Psoas muscle (tissue), 7 donors: ENCODE measurements at regions not wholly inside any gene's neighbourhood (a gene's known extent, or its start where the extent isn't known, plus 50 kb on each side); places are given as distances from the start of the nearest gene placed in this dataset.
A peak's percentile ranks its signal among the peaks of the same experiment; 100 is the strongest.

Source experiments
- ATAC-seq, 4 donors: fragments of 200-7000 bp; cut with Tn5 transposase; one replicate each; pipeline ENCODE4 v1.9.1; 2020; ENCODE audit warnings: moderate library complexity in 3 of 4, mild to moderate bottlenecking in 2 of 4
- DNase-seq, 2 donors: peaks; one replicate each; pipeline ENCODE4 v3.0.0-alpha.2; 2020
- H3K27ac ChIP-seq: fragments of 200-600 bp; one replicate; pipeline ENCODE4 v1.8.0; 2022
- H3K27me3 ChIP-seq, 3 donors: fragments of 200-600 bp in 1 of 3; one replicate each; pipeline versions ENCODE4 v1.6.1 to v1.8.0; 2013 to 2022; ENCODE audit warnings: low read length in 2 of 3, mild to moderate bottlenecking in 2 of 3, moderate library complexity in 1 of 3; ENCODE audit not compliant: insufficient read depth in 3 of 3
- H3K36me3 ChIP-seq, 2 donors: fragments of 200-600 bp in 1 of 2; one replicate each; pipeline versions ENCODE4 v1.6.1 to v1.8.0; 2013 to 2022; ENCODE audit warnings: low read depth in 1 of 2, mild to moderate bottlenecking in 1 of 2, moderate library complexity in 1 of 2; ENCODE audit not compliant: insufficient read depth in 1 of 2
- H3K4me1 ChIP-seq: fragments of 200-600 bp; one replicate; pipeline ENCODE4 v1.8.0; 2022
- H3K4me3 ChIP-seq: fragments of 200-600 bp; one replicate; pipeline ENCODE4 v1.8.0; 2022; ENCODE audit warnings: mild to moderate bottlenecking
- H3K9me3 ChIP-seq: fragments of 200-600 bp; one replicate; pipeline ENCODE4 v1.8.0; 2022
- CTCF ChIP-seq: fragments of 200-600 bp; IDR thresholded peaks from one replicate; pipeline ENCODE4 v1.8.0; 2022; ENCODE audit warnings: antibody characterized with exemption
- WGBS, 3 donors: extraction: QIAGEN DNeasy Blood & Tissue Kit; methylation state at CpG; one replicate each; pipeline versions ENCODE4 v1.1.6 to v1.1.7; 2013; 5-methylcytosine and 5-hydroxymethylcytosine counted together
- intact Hi-C, 2 donors: fragments of 100-400 bp; cut with DNase I; formaldehyde crosslinking; loops; one replicate each; pipeline versions ENCODE4 v1.11.0 to v1.14.2; 2022
- donor health status: healthy with polysubstance abuse.
- donor health status: DM: no; HTN: no; CAD: no; lungs with moderate emphysema.
- donor health status: Bipolar disorder and iron deficiency.
- donor health status: healthy.
- donor health status: DM: yes; HTN: yes; CAD: no.
- donor health status: DM: no; HTN: no; CAD: no.
- donor health status: DM: yes; HTN: yes; CAD: no.

GRCh38 chr7:130951976-130952876, 218.2 kb upstream of the KLF14 start:
- ATAC-seq (peak; percentile 7 to 32 (median 23)), DNase-seq (no peak)
- H3K4me1 ChIP-seq, result peaks cover 46% of the 10 kb centered on the region
- H3K27ac ChIP-seq, result peak overlapping the region; percentile 56
- H3K4me3 ChIP-seq, result no peak overlapping the region
- TF ChIP-seq CTCF, result no peak
- peaks cover 3 to 33% of the 10 kb centered on the region in 2 donors for H3K36me3 ChIP-seq
- WGBS, 3 donors, result 74 to 91% (median 81%) methylated on average over 16 of the region's 16 CpGs
- intact Hi-C loops, result loop anchor here in 1 of 2 donors (10.0 kb wide), 1 partner anchor 287 kb away; the partner anchor contains the start of gene COPG2
- H3K9me3 ChIP-seq, result no peaks in the 10 kb centered on the region
- H3K27me3 ChIP-seq, result no peaks in the 10 kb centered on the region

GRCh38 chr7:130953196-130953595, 219.2 kb upstream of the KLF14 start:
- Histone ChIP-seq H3K4me1 (peaks cover 40% of the 10 kb centered on the region), H3K27ac (peak overlapping the region; percentile 1), H3K27me3 (no peaks in the 10 kb centered on the region), H3K4me3 (no peak overlapping the region), H3K36me3 (peaks cover 3 to 34% of the 10 kb centered on the region in 2 donors), H3K9me3 (no peaks in the 10 kb centered on the region)
- TF ChIP-seq CTCF, result no peak
- intact Hi-C loops, result loop anchor here in 1 of 2 donors (10.0 kb wide), 1 partner anchor 288 kb away; the partner anchor contains the start of gene COPG2
- no peak for DNase-seq
- no peak for ATAC-seq
- 92 to 96% (median 92%) methylated on average over 4 of the region's 4 CpGs for WGBS, 3 donors

GRCh38 chr7:130954918-130955564, 221.0 kb upstream of the KLF14 start:
- peaks cover 41% of the 10 kb centered on the region for H3K4me1 ChIP-seq
- H3K27ac ChIP-seq, result peak overlapping the region; percentile 47
- intact Hi-C loops, result loop anchor here in 1 of 2 donors (10.0 kb wide), 1 partner anchor 290 kb away; the partner anchor contains the start of gene COPG2

GRCh38 chr7:130955565-130955919, 221.5 kb upstream of the KLF14 start:
- no peaks in the 10 kb centered on the region for H3K9me3 ChIP-seq
- H3K27ac ChIP-seq, result peak overlapping the region; percentile 47
- H3K36me3 ChIP-seq, result peaks cover 3 to 50% of the 10 kb centered on the region in 2 donors

More at GRCh38 chr7:130954918-130955564, 221.0 kb upstream of the KLF14 start:
- DNase-seq, result no peak
- TF ChIP-seq CTCF, result no peak
- WGBS, 3 donors, result 90 to 95% (median 92%) methylated on average over 6 of the region's 6 CpGs
- ATAC-seq, result no peak
- H3K9me3 ChIP-seq, result no peaks in the 10 kb centered on the region
- peaks cover 3 to 49% of the 10 kb centered on the region in 2 donors for H3K36me3 ChIP-seq
- no peak overlapping the region for H3K4me3 ChIP-seq
- H3K27me3 ChIP-seq, result no peaks in the 10 kb centered on the region

More at GRCh38 chr7:130955565-130955919, 221.5 kb upstream of the KLF14 start:
- H3K27me3 ChIP-seq, result no peaks in the 10 kb centered on the region
- ATAC-seq (no peak), DNase-seq (no peak)
- no peak overlapping the region for H3K4me3 ChIP-seq
- no peak for TF ChIP-seq CTCF
- intact Hi-C loops, result loop anchor here in 1 of 2 donors (10.0 kb wide), 1 partner anchor 291 kb away; the partner anchor contains the start of gene COPG2
- H3K4me1 ChIP-seq, result peaks cover 41% of the 10 kb centered on the region
